GM10266 (cell line): ENCODE measurements at regions not wholly inside any gene's neighbourhood (a gene's known extent, or its start where the extent isn't known, plus 50 kb on each side); places are given as distances from the start of the nearest gene placed in this dataset.

ENCODE experiments used
- DNase-seq: peaks from one replicate; pipeline ENCODE4 v3.0.0; 2012; ENCODE audit errors: extremely low spot score
- CTCF ChIP-seq: IDR thresholded peaks from 2 replicates; pipeline ENCODE4 v1.5.1; 2012; ENCODE audit warnings: mild to moderate bottlenecking, low read depth; ENCODE audit not compliant: control insufficient read depth, insufficient read depth; ENCODE audit errors: missing control alignments

- no peak for TF ChIP-seq CTCF
- DNase-seq: no peak
Observed at GRCh38 chr2:121860033-121860757, 104.7 kb downstream of the TSN start.

GRCh38 chr2:121860758-121861227 is 105.3 kb downstream of the TSN start:
- no peak for TF ChIP-seq CTCF
- no peak for DNase-seq

- no peak for TF ChIP-seq CTCF
- no peak for DNase-seq
Observed at GRCh38 chr2:121862286-121862685, 106.8 kb downstream of the TSN start.

GRCh38 chr2:121865914-121866313 is 110.5 kb downstream of the TSN start:
- no peak for TF ChIP-seq CTCF
- DNase-seq: no peak

GRCh38 chr2:121866789-121867188 is 111.3 kb downstream of the TSN start:
- no peak for TF ChIP-seq CTCF
- DNase-seq: no peak

- TF ChIP-seq CTCF: no peak
Observed at GRCh38 chr2:121868652-121869051, 113.2 kb downstream of the TSN start.

GRCh38 chr2:121869363-121869762 is 113.9 kb downstream of the TSN start:
- DNase-seq: no peak

More at GRCh38 chr2:121868652-121869051, 113.2 kb downstream of the TSN start:
- no peak for DNase-seq

More at GRCh38 chr2:121869363-121869762, 113.9 kb downstream of the TSN start:
- no peak for TF ChIP-seq CTCF
